ENCODE measurements at regions not wholly inside any gene's neighbourhood (a gene's known extent, or its start where the extent isn't known, plus 50 kb on each side); places are given as distances from the start of the nearest gene placed in this dataset.

DNA sequence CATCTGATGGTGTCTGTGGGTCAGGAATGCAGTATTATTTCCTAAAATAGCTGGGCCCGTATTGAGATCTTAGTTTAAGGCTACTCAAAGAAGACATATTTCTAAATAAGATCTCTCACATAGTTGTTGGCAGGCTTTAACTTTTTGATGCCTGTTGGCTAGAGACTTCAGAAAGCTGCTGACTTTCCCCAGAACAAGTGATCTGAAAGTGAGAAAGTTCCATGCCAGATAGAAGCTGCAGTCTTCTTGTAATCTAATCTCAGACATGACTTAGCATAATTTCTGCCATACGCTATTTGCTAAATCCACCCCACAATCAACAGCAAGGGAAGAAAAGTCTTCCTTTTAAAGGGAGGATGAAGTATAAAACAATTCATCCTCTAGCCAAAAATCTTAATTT, 867.1 kb downstream of the IGSF11 start:
- Histone ChIP-seq H3K27me3 (ENCODE audit: insufficient read depth, low read length) (no peaks in the 10 kb centered on the region), H3K9me3 (ENCODE audit: low read depth, low read length) (no peaks in the 10 kb centered on the region)

GRCh38 chr3:118168175-118168574, 866.5 kb downstream of the IGSF11 start:
- Histone ChIP-seq H3K27me3 (ENCODE audit: insufficient read depth, low read length) (no peaks in the 10 kb centered on the region), H3K9me3 (ENCODE audit: low read depth, low read length) (no peaks in the 10 kb centered on the region), H3K4me3 (ENCODE audit: low read length) (no peak overlapping the region), H3K4me1 (ENCODE audit: insufficient read depth, low read length) (no peaks in the 10 kb centered on the region)

More for the DNA sequence above, 867.1 kb downstream of the IGSF11 start:
- Histone ChIP-seq H3K4me1 (ENCODE audit: insufficient read depth, low read length) (no peaks in the 10 kb centered on the region), H3K4me3 (ENCODE audit: low read length) (no peak overlapping the region)

DNA sequence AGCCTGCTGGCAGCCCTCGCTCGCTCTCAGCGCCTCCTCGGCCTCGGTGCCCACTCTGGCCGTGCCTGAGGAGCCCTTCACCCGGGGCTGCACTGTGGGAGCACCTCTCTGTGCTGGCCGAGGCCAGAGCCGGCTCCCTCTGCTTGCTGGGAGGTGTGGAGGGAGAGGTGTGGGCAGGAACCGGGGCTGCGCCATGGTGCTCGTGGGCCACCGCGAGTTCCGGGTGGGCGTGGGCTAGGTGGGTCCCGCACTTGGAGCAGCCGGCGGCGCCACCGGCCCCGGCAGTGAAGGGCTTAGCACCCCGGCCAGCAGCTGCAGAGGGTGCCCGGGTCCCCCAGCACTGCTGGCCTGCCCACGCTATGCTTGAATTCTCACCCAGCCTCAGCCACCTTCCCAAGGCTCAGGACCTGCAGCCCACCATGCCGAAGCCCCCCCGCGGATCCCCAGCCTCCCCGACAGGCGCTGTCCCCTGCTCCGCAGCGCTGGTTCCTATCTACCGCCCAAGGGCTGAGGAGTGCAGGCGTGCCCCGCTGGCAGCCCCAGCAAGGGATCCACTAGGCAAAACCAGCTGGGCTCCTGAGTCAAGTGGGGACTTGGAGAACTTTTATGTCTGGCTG, 863.3 kb downstream of the IGSF11 start:
- Histone ChIP-seq H3K4me3 (ENCODE audit: low read length) (no peak overlapping the region), H3K27me3 (ENCODE audit: insufficient read depth, low read length) (no peaks in the 10 kb centered on the region), H3K4me1 (ENCODE audit: insufficient read depth, low read length) (no peaks in the 10 kb centered on the region)

GRCh38 chr3:118180853-118181252, 853.8 kb downstream of the IGSF11 start:
- Histone ChIP-seq H3K9me3 (ENCODE audit: low read depth, low read length) (no peaks in the 10 kb centered on the region), H3K27me3 (ENCODE audit: insufficient read depth, low read length) (no peaks in the 10 kb centered on the region), H3K4me1 (ENCODE audit: insufficient read depth, low read length) (no peaks in the 10 kb centered on the region), H3K4me3 (ENCODE audit: low read length) (no peak overlapping the region)

More for the DNA sequence above, 863.3 kb downstream of the IGSF11 start:
- no peaks in the 10 kb centered on the region for H3K9me3 ChIP-seq (ENCODE audit: low read depth, low read length)

DNA sequence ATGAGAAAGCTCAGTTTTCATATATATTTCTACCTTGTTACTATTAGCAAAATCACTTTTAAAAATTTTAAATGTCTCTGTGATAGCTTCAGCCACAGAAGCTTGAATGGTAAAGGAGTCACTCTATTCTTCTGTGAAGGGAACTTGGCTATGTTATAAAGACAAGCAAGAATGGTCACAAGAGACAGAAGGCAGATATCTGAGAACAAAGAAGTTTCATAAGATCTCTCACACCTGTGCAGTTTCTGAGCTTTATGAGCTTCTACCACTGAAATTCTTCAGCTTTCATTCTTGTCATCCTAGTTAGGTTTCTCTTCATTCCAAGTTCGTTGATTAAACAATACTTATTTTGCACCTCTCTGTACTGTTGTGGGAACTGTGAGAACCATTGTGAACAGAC, 853.4 kb downstream of the IGSF11 start:
- no peaks in the 10 kb centered on the region for H3K4me1 ChIP-seq (ENCODE audit: insufficient read depth, low read length)

DNA sequence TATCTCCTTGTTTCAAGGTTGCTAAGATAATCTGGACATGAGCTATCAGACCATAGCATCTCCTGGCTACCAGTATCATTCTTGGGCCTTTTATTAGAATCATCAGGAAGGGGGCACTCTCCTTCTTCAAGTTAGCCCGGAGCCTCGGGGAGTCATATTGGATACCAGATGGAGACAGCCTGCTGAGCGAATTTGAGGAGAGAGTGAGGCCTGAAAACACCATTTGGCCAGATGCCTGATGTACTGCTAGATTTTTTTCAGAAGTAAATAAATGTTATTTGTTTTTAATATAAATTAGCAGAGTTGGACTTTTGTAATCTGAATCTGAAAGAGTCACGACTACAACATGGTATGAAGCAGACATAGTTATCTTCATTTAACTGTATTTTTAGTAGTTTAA, 848.6 kb downstream of the IGSF11 start:
- Histone ChIP-seq H3K4me1 (ENCODE audit: insufficient read depth, low read length) (no peaks in the 10 kb centered on the region), H3K27me3 (ENCODE audit: insufficient read depth, low read length) (no peaks in the 10 kb centered on the region), H3K4me3 (ENCODE audit: low read length) (no peak overlapping the region), H3K9me3 (ENCODE audit: low read depth, low read length) (peaks cover 5% of the 10 kb centered on the region)

More for the DNA sequence above, 853.4 kb downstream of the IGSF11 start:
- Histone ChIP-seq H3K9me3 (ENCODE audit: low read depth, low read length) (no peaks in the 10 kb centered on the region), H3K4me3 (ENCODE audit: low read length) (no peak overlapping the region), H3K27me3 (ENCODE audit: insufficient read depth, low read length) (no peaks in the 10 kb centered on the region)

DNA sequence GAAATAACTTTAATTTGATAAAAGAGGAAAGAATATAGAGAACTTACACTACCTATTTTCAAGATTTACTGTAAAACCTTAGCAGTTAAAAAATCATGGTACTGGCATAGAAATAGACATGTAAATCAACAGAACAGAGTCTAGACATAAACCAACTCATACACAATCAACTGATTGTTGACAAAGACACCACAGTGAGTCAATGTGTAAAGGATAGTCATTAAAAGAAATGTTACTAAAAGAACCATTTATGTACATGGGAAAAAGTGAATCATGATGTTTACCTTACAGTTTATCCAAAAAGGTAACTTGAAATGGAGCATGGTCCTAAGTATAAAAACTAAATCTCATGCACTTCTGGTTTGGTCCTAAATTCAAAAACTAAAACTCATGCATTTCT, 847.4 kb downstream of the IGSF11 start:
- no peaks in the 10 kb centered on the region for H3K4me1 ChIP-seq (ENCODE audit: insufficient read depth, low read length)
- H3K9me3 ChIP-seq (ENCODE audit: low read depth, low read length) = peaks cover 10% of the 10 kb centered on the region
- H3K4me3 ChIP-seq (ENCODE audit: low read length) = no peak overlapping the region
- no peaks in the 10 kb centered on the region for H3K27me3 ChIP-seq (ENCODE audit: insufficient read depth, low read length)

GRCh38 chr3:118196183-118196582, 838.5 kb downstream of the IGSF11 start:
- Histone ChIP-seq H3K4me1 (ENCODE audit: insufficient read depth, low read length) (no peaks in the 10 kb centered on the region), H3K4me3 (ENCODE audit: low read length) (no peak overlapping the region), H3K27me3 (ENCODE audit: insufficient read depth, low read length) (no peaks in the 10 kb centered on the region), H3K9me3 (ENCODE audit: low read depth, low read length) (peaks cover 29% of the 10 kb centered on the region)

DNA sequence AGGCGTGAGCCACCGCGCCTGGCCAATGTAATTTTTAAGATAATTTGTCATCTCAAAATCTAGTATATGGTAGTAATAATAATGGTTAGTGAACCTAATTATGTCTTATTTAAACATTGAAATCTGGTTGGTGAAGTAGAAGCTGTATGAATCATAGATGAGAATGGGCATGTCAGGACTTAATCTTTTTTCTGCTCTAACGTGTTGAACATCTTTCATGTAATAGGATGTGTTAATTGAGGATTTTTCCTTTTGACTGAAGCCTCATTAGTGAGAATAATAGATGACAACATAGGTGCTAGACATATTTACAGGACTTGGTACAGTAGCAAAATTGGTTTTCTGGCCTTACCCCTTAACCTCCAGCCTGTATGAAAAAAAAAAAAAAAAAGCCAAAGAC, 835.6 kb downstream of the IGSF11 start:
- H3K4me1 ChIP-seq (ENCODE audit: insufficient read depth, low read length) = no peaks in the 10 kb centered on the region
- no peaks in the 10 kb centered on the region for H3K27me3 ChIP-seq (ENCODE audit: insufficient read depth, low read length)
- peaks cover 19% of the 10 kb centered on the region for H3K9me3 ChIP-seq (ENCODE audit: low read depth, low read length)
- no peak overlapping the region for H3K4me3 ChIP-seq (ENCODE audit: low read length)

GRCh38 chr3:118204052-118204656, 830.5 kb downstream of the IGSF11 start:
- peaks cover 7% of the 10 kb centered on the region for H3K9me3 ChIP-seq (ENCODE audit: low read depth, low read length)
- H3K4me3 ChIP-seq (ENCODE audit: low read length) = no peak overlapping the region
- H3K27me3 ChIP-seq (ENCODE audit: insufficient read depth, low read length) = no peaks in the 10 kb centered on the region
- H3K4me1 ChIP-seq (ENCODE audit: insufficient read depth, low read length) = no peaks in the 10 kb centered on the region

DNA sequence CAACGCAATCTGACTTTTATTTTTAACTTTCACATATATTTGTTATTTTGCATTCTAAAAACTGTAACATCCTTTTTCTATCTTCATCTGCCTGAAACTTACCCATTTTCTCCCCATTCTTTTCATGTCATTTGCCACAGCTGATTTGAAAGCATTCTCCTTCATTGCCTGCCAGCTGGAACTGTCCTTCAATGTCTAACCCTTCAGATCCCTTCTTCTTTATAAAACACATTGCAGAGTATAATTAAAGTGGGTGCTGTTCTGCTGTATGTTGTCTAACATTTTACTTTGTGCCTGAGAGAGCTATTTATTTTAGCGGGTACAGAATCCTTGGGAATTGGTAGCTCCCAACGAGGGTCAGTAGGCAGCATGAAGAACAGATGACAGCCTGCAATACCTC, 827.4 kb downstream of the IGSF11 start:
- Histone ChIP-seq H3K27me3 (ENCODE audit: insufficient read depth, low read length) (no peaks in the 10 kb centered on the region), H3K9me3 (ENCODE audit: low read depth, low read length) (peaks cover 7% of the 10 kb centered on the region), H3K4me3 (ENCODE audit: low read length) (no peak overlapping the region), H3K4me1 (ENCODE audit: insufficient read depth, low read length) (no peaks in the 10 kb centered on the region)

DNA sequence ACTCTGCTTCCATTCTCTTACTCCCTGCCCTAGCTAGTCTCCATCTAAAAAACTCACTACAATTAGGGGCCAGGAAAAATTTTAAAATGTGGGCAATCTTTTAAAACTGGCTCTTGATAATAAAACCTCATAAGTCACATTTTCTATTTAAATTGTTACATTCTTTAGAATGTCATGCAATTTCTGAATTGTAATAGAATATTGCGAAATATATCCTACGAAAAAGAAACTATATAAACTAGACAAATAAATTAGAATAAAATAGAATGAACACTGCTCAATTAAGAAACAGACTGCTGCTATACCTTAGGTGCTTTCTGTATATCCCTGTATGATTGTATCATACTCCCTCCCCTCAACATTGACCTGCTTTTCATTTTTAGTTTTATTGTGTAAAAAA, 826.0 kb downstream of the IGSF11 start:
- Histone ChIP-seq H3K27me3 (ENCODE audit: insufficient read depth, low read length) (no peaks in the 10 kb centered on the region), H3K9me3 (ENCODE audit: low read depth, low read length) (peaks cover 7% of the 10 kb centered on the region), H3K4me1 (ENCODE audit: insufficient read depth, low read length) (no peaks in the 10 kb centered on the region), H3K4me3 (ENCODE audit: low read length) (no peak overlapping the region)

- Histone ChIP-seq H3K4me1 (ENCODE audit: insufficient read depth, low read length) (no peaks in the 10 kb centered on the region), H3K4me3 (ENCODE audit: low read length) (no peak overlapping the region), H3K27me3 (ENCODE audit: insufficient read depth, low read length) (no peaks in the 10 kb centered on the region), H3K9me3 (ENCODE audit: low read depth, low read length) (no peaks in the 10 kb centered on the region)
These were observed 820.8 kb downstream of the IGSF11 start for GRCh38 chr3:118213892-118214291.

DNA sequence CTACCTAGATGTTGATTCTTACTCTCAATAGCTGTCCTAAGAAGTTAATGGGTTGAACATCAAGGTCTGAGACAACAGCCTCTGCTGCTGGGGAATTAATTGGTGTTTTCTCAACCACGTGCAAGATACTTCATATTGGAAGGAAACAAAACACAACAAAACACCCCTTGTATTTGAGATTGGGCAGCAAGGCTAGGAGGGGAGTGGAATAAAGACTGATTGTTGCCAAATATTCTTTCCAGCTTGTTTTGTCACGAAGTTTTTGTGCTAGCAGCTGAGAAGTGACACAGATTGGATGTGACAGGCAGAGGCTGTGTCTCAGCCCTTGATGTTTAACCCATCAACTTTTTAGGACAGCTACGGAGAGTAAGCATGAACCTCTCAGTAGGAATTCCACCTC, 808.4 kb downstream of the IGSF11 start:
- Histone ChIP-seq H3K4me3 (ENCODE audit: low read length) (no peak overlapping the region), H3K4me1 (ENCODE audit: insufficient read depth, low read length) (no peaks in the 10 kb centered on the region), H3K9me3 (ENCODE audit: low read depth, low read length) (no peaks in the 10 kb centered on the region), H3K27me3 (ENCODE audit: insufficient read depth, low read length) (no peaks in the 10 kb centered on the region)

DNA sequence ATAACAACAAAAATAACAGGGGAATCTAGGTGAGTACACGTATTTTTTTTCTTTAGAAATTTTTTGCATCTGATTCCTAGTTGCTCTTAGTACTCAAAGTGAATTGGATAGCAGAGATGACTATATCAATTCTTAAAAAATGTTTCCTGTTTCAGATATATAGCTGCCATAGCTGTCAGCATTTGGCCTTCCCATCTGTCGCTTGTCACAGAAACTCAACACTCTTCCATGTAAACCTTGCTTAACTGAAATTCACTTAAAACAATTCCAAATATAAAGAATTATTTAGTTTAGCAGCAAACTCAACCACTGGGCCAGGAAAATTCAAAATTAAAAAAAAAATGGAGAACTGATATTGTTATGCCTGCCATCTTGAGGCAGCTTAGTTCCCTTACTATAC, 807.5 kb downstream of the IGSF11 start:
- Histone ChIP-seq H3K27me3 (ENCODE audit: insufficient read depth, low read length) (no peaks in the 10 kb centered on the region), H3K9me3 (ENCODE audit: low read depth, low read length) (no peaks in the 10 kb centered on the region), H3K4me1 (ENCODE audit: insufficient read depth, low read length) (no peaks in the 10 kb centered on the region), H3K4me3 (ENCODE audit: low read length) (no peak overlapping the region)

DNA sequence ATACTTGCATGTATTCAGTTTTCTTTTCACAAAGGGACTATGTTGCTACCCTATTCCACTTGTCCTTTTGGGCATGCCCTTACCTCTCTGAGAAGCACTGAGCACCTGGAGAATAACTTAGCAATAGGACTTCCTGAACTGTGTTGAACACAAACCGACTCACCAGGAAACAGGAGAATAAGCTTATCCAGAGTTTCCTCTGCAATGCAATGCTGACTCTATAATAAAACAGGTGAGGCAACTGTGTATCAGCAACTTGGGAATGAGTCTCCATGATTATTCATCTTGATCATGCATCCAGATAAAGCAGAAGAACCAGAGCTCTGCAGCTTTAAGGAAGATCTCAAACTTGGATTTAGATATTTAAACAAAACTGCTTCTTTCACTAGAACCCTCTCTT, 806.5 kb downstream of the IGSF11 start:
- H3K9me3 ChIP-seq (ENCODE audit: low read depth, low read length) = no peaks in the 10 kb centered on the region
- no peaks in the 10 kb centered on the region for H3K4me1 ChIP-seq (ENCODE audit: insufficient read depth, low read length)
- no peaks in the 10 kb centered on the region for H3K27me3 ChIP-seq (ENCODE audit: insufficient read depth, low read length)
- H3K4me3 ChIP-seq (ENCODE audit: low read length) = no peak overlapping the region

All from mononuclear cell (primary cell).